Activated T-helper 1 cell treated with anti-CD3 and anti-CD28 coated beads, Interleukin-2, amount 50 U/mL, for 16 hours (primary cell): ENCODE measurements at regions not wholly inside any gene's neighbourhood (a gene's known extent, or its start where the extent isn't known, plus 50 kb on each side); places are given as distances from the start of the nearest gene placed in this dataset.

Source experiments
- DNase-seq, 2 donors: peaks; one replicate each; pipeline ENCODE4 v3.0.0-alpha.2; 2020; ENCODE audit warnings: low read depth in 1 of 2, low spot score in 1 of 2

DNA sequence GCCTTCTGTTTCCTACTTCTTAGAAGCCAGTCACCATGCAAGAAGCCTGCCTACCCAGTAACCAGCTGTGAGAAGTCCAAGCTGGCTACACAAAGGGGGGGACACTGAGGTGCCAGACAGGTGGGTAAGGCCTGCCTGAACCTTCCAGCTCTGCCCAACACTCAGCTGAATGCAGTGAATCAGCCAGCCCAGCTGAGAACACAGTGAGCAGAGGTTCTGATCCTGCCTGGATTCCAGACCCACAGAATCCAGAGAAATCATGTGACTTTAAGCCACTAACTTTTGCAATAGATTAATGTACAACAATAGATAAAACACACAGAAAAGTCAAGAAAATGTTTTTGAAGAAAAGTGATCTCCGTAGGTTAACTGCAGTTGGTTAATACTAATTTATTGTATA is 151.7 kb downstream of the EFNB2 start:
- DNase-seq = no peak

GRCh38 chr13:106382534-106382933 is 152.9 kb downstream of the EFNB2 start:
- DNase-seq = no peak

DNA sequence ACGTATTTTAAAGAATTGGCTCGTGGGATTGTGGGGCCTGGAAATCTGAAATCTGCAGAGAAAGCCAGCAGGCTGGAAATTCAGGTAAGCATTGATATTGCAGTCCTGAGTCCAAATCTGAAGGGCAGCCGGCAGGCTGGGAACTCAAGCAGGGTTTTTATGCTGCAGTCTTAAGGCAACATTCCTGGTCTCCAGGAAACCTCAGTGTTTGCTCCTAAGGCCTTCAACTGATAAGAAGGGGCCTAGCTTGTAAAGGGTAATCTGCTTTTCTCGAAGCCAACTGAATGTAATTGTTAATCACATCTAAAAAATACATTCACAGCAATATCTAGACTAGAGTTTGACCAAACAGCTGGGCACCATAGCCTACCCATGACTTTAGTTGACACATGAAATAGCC is 154.4 kb downstream of the EFNB2 start:
- no peak for DNase-seq

DNA sequence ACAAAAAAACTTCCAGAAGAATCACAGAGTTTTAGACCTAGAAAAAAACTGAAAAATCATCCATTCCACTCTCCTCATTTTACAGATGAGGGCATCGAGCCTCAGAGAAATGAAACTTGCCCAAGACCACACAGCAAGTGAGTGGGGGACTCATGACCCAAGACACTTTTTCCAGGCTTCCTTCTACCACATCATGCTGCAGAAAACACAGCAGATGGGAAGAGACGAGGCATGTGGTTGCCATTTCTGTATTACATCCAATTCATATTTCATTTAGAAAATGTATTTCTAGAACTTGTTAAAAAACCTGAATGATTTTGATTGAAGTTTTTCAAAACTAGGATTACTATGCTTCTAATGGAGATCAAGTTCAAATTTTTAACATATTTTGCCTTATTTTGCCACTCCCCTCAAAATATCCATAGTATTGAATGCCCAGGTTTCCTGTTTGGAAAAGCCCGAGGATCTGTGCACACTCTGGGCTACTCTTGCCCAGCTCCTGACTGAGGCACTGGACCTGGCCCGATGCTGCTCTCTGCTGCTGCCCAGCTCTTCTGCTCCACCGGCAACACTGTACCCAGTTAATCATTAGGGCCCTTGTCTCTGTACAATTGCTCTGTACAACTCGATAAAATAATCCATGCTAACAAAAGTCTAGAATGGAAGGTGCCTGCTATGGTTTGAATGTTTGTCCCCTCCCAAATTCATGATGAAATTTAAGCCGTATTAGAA is 157.4 kb downstream of the EFNB2 start:
- no peak for DNase-seq

DNA sequence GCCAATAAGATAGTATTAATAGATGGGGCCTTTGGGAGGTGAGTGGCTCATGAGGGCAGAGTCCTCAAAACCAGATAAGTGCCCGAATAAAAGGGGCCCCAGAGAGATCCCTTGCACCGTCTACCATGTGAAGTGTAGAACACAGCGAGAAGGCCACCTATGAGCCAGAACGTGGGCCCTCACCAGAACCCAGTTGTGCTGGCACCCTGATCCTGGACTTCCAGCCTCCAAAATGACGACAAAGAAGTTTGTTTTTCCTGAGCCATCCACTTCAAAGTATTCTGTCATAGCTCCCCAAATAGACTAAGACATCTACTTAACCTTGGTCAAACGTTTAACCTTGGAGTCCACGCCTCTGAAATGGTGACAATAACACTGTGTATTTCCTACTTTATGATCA is 158.1 kb downstream of the EFNB2 start:
- no peak for DNase-seq

- no peak for DNase-seq
These were observed 158.9 kb downstream of the EFNB2 start for GRCh38 chr13:106376401-106377112.

GRCh38 chr13:106375085-106375484 is 160.4 kb downstream of the EFNB2 start:
- DNase-seq = no peak

- no peak for DNase-seq
These were observed 160.8 kb downstream of the EFNB2 start for GRCh38 chr13:106374631-106375030.

- DNase-seq = no peak
These were observed 161.4 kb downstream of the EFNB2 start for GRCh38 chr13:106373989-106374572.

GRCh38 chr13:106373304-106373988 is 162.0 kb downstream of the EFNB2 start:
- DNase-seq = no peak

DNA sequence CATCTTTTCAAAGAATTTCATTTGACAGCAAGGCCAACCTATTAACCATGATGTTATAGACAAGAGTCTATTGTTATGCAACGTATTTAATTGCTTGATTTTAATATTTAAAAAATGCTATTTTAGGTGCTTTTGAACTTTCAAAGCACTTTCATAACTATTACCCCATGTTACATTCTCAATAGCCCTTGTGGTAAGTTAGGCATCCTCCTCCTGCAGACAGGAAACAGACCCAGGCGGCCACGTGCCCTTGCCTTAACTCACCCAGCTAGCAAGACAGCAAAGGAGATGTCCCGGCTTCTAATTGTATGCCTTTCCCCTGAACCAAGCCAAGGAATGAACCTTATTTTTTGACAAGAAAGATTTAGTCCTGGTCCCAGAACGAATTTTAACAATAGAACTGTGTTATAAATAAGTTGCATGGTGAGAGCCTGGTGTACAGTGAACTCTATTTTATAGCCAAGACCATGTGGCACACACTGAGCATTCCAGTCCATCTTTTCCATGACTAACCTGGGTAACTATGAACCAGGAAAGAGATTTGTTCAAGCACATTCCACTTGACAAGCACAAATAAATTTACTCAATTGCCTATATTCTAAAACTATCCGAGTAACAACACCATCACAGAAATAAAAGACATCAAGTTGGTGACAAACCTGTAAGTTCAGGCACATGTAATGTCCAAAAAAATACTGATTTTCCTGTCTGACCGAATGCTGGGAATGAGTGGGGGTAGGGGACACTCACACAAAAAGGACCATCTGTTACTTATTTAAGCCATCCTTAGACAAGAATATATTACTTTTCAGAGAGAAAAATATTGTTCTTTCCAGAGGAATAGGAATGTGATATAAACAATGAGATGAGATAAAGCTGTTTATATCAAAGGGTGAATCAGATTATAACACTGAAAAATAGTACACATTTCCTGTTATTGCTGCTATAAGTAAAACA is 163.0 kb downstream of the EFNB2 start:
- DNase-seq = no peak

- DNase-seq = no peak
These were observed 164.4 kb downstream of the EFNB2 start for GRCh38 chr13:106371024-106371423.

GRCh38 chr13:106369858-106370257 is 165.6 kb downstream of the EFNB2 start:
- DNase-seq = no peak

GRCh38 chr13:106369091-106369490 is 166.4 kb downstream of the EFNB2 start:
- DNase-seq = no peak

DNA sequence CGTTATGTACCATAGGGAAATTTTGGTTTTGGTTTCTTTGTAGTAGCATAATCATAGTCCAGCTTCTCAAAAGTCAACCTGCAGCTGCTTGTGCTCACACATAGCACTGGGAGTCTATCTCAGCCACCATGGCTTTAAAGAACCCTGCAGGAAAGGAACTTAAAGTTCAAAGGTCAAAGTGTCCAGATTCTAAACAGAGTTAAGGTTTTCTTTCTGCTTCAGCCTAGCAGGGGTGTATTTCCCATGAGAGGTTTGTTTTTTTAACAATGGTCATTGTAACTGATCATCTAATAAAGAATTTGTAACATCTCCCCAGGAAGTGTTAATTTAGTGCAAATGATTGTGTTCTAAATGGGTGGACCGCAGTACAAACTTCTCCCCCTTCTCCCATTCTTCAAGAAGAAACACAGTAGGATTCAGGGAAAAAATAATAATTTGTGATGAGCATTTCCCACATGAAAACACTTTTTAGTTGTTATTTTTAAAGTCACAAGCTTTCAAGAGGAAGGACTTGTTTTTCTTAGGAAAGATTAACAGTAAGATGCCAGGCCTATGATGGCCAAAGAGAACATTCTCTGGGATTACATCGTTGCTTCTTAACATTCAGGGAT is 168.0 kb downstream of the EFNB2 start:
- DNase-seq = no peak

GRCh38 chr13:106362707-106363106 is 172.8 kb downstream of the EFNB2 start:
- no peak for DNase-seq

- DNase-seq = no peak
These were observed 173.8 kb downstream of the EFNB2 start for GRCh38 chr13:106361621-106362020.

DNA sequence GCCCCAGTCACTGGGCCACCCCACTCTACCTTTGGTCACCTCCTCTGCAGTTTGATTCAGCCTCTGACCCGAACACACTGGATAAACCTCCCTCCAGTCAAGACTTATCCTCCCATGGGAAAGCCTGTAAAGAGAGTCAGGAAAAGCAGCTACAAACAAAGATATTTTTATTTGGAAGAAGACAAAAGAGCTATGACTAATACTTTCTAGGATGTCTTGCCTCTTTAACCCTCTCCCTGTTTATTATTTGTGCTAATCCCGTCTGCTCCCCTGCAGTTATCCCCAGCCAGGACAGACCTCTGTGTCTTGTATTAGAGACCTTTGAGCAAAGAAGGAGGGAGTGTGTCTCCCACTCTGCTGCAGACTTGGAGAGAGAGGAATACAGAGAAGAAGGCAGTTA is 178.3 kb downstream of the EFNB2 start:
- DNase-seq = no peak

GRCh38 chr13:106355866-106356265 is 179.6 kb downstream of the EFNB2 start:
- no peak for DNase-seq

- DNase-seq = no peak
These were observed 180.5 kb downstream of the EFNB2 start for GRCh38 chr13:106354961-106355360.
